ENCODE measurements at regions not wholly inside any gene's neighbourhood (a gene's known extent, or its start where the extent isn't known, plus 50 kb on each side); places are given as distances from the start of the nearest gene placed in this dataset.

GRCh38 chr7:115329006-115329405 is 407.1 kb downstream of the MDFIC start:
- TF ChIP-seq, protein P1, sequence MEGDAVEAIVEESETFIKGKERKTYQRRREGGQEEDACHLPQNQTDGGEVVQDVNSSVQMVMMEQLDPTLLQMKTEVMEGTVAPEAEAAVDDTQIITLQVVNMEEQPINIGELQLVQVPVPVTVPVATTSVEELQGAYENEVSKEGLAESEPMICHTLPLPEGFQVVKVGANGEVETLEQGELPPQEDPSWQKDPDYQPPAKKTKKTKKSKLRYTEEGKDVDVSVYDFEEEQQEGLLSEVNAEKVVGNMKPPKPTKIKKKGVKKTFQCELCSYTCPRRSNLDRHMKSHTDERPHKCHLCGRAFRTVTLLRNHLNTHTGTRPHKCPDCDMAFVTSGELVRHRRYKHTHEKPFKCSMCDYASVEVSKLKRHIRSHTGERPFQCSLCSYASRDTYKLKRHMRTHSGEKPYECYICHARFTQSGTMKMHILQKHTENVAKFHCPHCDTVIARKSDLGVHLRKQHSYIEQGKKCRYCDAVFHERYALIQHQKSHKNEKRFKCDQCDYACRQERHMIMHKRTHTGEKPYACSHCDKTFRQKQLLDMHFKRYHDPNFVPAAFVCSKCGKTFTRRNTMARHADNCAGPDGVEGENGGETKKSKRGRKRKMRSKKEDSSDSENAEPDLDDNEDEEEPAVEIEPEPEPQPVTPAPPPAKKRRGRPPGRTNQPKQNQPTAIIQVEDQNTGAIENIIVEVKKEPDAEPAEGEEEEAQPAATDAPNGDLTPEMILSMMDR (conservative IDR thresholded peaks at IDR 0.05; ENCODE audit: low read depth, low read length) = no peak
- TF ChIP-seq SMC3 (IDR thresholded peaks at IDR 0.05; ENCODE audit: low read depth, low read length) (no peak), MAFK (IDR thresholded peaks at IDR 0.05; ENCODE audit: low read depth, low read length) (no peak), CEBPB (IDR thresholded peaks at IDR 0.05; ENCODE audit: low read depth, low read length) (no peak), POLR2A (IDR thresholded peaks at IDR 0.05; ENCODE audit: low read depth, low read length) (no peak), MAZ (IDR thresholded peaks at IDR 0.05; ENCODE audit: borderline replicate concordance, low read depth, low read length) (no peak), BHLHE40 (IDR thresholded peaks at IDR 0.05; ENCODE audit: low read depth, low read length) (no peak), RCOR1 (IDR thresholded peaks at IDR 0.05; ENCODE audit: insufficient replicate concordance, low read length) (no peak), MXI1 (IDR thresholded peaks at IDR 0.05; ENCODE audit: borderline replicate concordance, low read depth, low read length) (no peak), FOS (IDR thresholded peaks at IDR 0.05; ENCODE audit: low read depth, low read length) (no peak), CHD1 (IDR thresholded peaks at IDR 0.05; ENCODE audit: low read depth, low read length) (no peak)
- TF ChIP-seq, protein P2, sequence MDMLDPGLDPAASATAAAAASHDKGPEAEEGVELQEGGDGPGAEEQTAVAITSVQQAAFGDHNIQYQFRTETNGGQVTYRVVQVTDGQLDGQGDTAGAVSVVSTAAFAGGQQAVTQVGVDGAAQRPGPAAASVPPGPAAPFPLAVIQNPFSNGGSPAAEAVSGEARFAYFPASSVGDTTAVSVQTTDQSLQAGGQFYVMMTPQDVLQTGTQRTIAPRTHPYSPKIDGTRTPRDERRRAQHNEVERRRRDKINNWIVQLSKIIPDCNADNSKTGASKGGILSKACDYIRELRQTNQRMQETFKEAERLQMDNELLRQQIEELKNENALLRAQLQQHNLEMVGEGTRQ (IDR thresholded peaks at IDR 0.05; ENCODE audit: low read depth, low read length) = no peak
